ENCODE measurements at regions not wholly inside any gene's neighbourhood (a gene's known extent, or its start where the extent isn't known, plus 50 kb on each side); places are given as distances from the start of the nearest gene placed in this dataset.

- Histone ChIP-seq H3K27ac (ENCODE audit: extremely low read depth, low read depth, low read length) (no peak overlapping the region), H3K9me3 (replicated peaks; ENCODE audit: control insufficient read depth, insufficient read depth, low read depth, low read length) (no peaks in the 10 kb centered on the region), H3K79me2 (ENCODE audit: control insufficient read depth, insufficient read depth, low read length) (no peaks in the 10 kb centered on the region), H3K4me1 (replicated peaks in 1 of 2; ENCODE audit: control insufficient read depth in 2 of 2, insufficient read depth in 2 of 2, low read length in 2 of 2) (no peaks in the 10 kb centered on the region), H3K9ac (ENCODE audit: insufficient read depth in 1 of 2, low read depth in 2 of 2, low read length in 2 of 2) (no peak overlapping the region), H4K20me1 (replicated peaks; ENCODE audit: control insufficient read depth, insufficient read depth, low read length) (no peaks in the 10 kb centered on the region), H3K36me3 (ENCODE audit: control insufficient read depth, insufficient read depth, low read length) (no peaks in the 10 kb centered on the region), H3K9me1 (ENCODE audit: control insufficient read depth, insufficient read depth, low read length) (no peaks in the 10 kb centered on the region), H3K4me3 (no peak overlapping the region), H2AFZ (ENCODE audit: low read depth, low read length) (no peak overlapping the region), H3K27me3 (ENCODE audit: control insufficient read depth in 2 of 2, insufficient read depth in 2 of 2, low read length in 2 of 2) (no peaks in the 10 kb centered on the region), H3K4me2 (ENCODE audit: insufficient read depth, low read length) (no peak overlapping the region)
- FAIRE-seq (no peak), DNase-seq (ENCODE audit: extremely low read depth in 1 of 4, low spot score in 3 of 4) (no peak), ATAC-seq (no peak)
- WGBS (ENCODE audit: insufficient coverage, low coverage, missing lambda C conversion rate), result 0% methylated on average over 5 of the region's 5 CpGs
- ChIA-PET CTCF (ENCODE audit: low intra/inter-chr PET ratio) (no interaction called here), POLR2A (no interaction called here)
- intact Hi-C loops (cut with micrococcal nuclease), result no loop called here
- no peak for TF ChIP-seq RBBP5 (IDR thresholded peaks at IDR 0.05; ENCODE audit: borderline replicate concordance, insufficient read depth, low read length, poor library complexity, severe bottlenecking)
- in situ Hi-C loops (cut with MboI), result no loop called here
- BruUV-seq (replicated peaks), result no TSS peak
These were observed 417.1 kb downstream of the AEBP2 start for GRCh38 chr12:19856389-19856788.

- intact Hi-C loops (cut with micrococcal nuclease), result no loop called here
- POLR2A ChIA-PET, result no interaction called here
- no peaks in the 10 kb centered on the region for H3K9me1 ChIP-seq (ENCODE audit: control insufficient read depth, insufficient read depth, low read length)
- ATAC-seq (no peak), DNase-seq (ENCODE audit: extremely low read depth in 1 of 4, low spot score in 3 of 4) (no peak), FAIRE-seq (no peak)
- no peaks in the 10 kb centered on the region for H3K79me2 ChIP-seq (ENCODE audit: control insufficient read depth, insufficient read depth, low read length)
- CTCF ChIA-PET (ENCODE audit: low intra/inter-chr PET ratio), result no interaction called here
- no TSS peak for BruUV-seq (replicated peaks)
- no peak overlapping the region for H3K4me2 ChIP-seq (ENCODE audit: insufficient read depth, low read length)
- H3K9me3 ChIP-seq (replicated peaks; ENCODE audit: control insufficient read depth, insufficient read depth, low read depth, low read length), result no peaks in the 10 kb centered on the region
- in situ Hi-C loops (cut with MboI), result no loop called here
- H3K27me3 ChIP-seq (ENCODE audit: control insufficient read depth in 2 of 2, insufficient read depth in 2 of 2, low read length in 2 of 2), result no peaks in the 10 kb centered on the region
- H3K27ac ChIP-seq (ENCODE audit: extremely low read depth, low read depth, low read length), result no peak overlapping the region
- no peak overlapping the region for H3K9ac ChIP-seq (ENCODE audit: insufficient read depth in 1 of 2, low read depth in 2 of 2, low read length in 2 of 2)
- H3K4me1 ChIP-seq (replicated peaks in 1 of 2; ENCODE audit: control insufficient read depth in 2 of 2, insufficient read depth in 2 of 2, low read length in 2 of 2), result no peaks in the 10 kb centered on the region
- 0% methylated on average over 5 of the region's 5 CpGs for WGBS (ENCODE audit: insufficient coverage, low coverage, missing lambda C conversion rate)
- H3K36me3 ChIP-seq (ENCODE audit: control insufficient read depth, insufficient read depth, low read length), result no peaks in the 10 kb centered on the region
- no peak overlapping the region for H3K4me3 ChIP-seq
- no peaks in the 10 kb centered on the region for H4K20me1 ChIP-seq (replicated peaks; ENCODE audit: control insufficient read depth, insufficient read depth, low read length)
- TF ChIP-seq STAG1 (CRISPR knock-in tag; IDR thresholded peaks at IDR 0.05; ENCODE audit: borderline replicate concordance), result no peak
- no peak overlapping the region for H2AFZ ChIP-seq (ENCODE audit: low read depth, low read length)
These were observed 417.9 kb downstream of the AEBP2 start for GRCh38 chr12:19857204-19857603.

All from K562 (cell line).